ENCODE measurements at regions not wholly inside any gene's neighbourhood (a gene's known extent, or its start where the extent isn't known, plus 50 kb on each side); places are given as distances from the start of the nearest gene placed in this dataset.

GRCh38 chr20:58595167-58595566 lies 55.9 kb upstream of the STX16 start:
- no peak for TF ChIP-seq POLR2AphosphoS5 (IDR thresholded peaks at IDR 0.05)
- no peak for TF ChIP-seq CTCF (IDR thresholded peaks at IDR 0.05)
